HG03039 (cell line): ENCODE measurements at regions not wholly inside any gene's neighbourhood (a gene's known extent, or its start where the extent isn't known, plus 50 kb on each side); places are given as distances from the start of the nearest gene placed in this dataset.
"Not testable (repeated sequence)": the region's sequence is repeated elsewhere in the genome, so short reads cannot be mapped to it uniquely, and the experiment has no call there.

Source experiments
- ATAC-seq: cut with Tn5 transposase; IDR thresholded peaks from one replicate; pipeline ENCODE4 v1.9.1; 2021; ENCODE audit warnings: mild to moderate bottlenecking, moderate library complexity; ENCODE audit not compliant: unreplicated experiment

DNA sequence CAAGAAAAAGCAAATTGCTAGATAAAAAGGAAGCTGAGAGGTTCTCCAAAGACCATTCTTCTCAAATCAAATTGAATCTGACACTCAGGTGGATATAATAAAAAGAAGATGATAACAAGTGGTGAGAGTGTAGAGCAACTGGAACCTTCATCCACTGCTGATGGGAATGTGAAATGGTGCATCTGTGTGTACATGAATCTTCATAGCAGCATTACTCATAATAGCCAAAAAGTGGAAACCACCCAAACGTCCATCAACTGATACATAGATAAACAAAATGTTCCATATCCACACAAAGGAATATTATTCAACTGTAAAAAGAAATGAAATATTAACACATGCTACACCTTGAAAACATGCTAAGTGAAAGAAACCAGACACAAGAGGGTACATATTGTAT is 357.2 kb upstream of the EPHA4 start:
- no peak for ATAC-seq

DNA sequence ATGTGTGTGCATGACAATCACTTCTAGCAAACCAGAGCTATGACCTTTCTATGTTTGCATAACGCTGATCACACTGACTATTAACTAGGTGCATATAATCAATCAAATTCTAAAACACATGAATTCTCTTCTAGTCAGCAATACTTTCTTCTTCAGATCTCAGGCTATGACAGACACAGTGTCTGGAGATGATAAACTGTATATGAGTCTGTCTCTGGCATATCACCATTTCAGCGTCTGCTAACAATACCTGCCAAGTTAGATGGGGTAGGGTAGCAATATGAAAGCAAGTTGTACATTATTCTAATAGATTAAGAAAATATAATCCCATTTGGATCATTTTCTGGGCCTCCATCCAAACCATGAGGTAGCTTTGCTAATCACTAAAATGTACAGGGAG is 354.2 kb upstream of the EPHA4 start:
- no peak for ATAC-seq

DNA sequence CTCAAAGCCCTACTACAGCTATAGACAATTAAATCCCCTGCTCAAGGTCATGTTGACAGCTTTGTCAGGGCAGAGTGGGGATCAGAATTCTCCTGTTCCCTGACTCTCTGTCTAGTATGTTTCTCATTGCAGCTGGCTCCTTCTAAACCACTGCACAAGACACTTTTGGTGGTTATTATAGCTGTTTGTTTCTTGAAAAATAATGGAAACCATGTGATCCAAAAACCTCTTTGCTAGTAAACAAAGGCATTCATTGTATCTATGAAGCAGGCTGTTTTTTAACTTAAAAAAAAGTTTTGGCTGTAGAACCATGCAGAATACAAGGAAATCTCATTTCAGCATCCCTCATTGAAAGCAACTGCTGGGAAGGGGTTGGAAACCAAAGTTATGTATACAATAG is 352.5 kb upstream of the EPHA4 start:
- ATAC-seq = no peak

DNA sequence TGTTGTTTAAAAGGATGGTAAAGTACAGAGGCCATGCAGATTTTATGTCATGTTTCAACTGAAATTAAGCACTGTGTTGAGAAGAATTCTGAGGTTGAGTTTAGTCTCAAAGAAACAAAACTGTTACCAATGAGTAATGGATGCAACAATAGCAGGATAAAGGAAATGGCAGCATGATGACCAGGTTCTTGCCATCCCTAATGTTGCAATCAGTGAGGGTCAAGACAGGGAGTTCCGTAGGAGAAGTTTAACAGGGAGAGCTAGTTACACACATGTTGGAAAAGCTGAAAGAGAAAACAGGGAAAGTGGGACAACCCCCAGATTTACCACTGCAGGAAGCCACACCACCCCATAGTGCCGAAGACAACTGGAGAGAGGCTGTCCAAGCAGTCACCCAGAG is 343.8 kb upstream of the EPHA4 start:
- no peak for ATAC-seq

DNA sequence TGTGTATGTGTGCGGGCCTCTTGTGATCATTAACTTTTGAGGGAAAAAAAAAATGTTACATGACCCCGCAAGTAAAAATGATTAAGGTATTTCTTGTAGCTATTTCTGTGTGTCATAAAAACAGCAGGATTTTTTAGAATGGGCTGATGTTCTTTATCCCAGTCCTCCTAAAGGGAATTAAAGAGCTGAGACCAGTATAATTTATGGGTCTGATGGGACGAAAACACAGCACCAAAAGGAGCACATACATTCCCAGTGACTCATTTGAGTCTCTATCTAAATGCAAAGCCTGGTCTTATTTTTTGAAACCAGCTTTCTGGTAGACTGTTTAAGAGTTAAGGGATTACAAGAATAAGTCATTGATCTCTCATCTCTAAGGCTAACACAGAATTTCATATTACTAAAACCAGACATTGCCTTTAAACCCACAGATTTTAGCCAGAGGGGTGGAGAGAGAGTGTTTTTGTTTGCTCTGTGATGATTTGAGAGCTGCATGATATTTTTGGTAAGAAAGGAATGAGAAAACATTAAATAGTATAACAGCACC is 342.3 kb upstream of the EPHA4 start:
- ATAC-seq = no peak

DNA sequence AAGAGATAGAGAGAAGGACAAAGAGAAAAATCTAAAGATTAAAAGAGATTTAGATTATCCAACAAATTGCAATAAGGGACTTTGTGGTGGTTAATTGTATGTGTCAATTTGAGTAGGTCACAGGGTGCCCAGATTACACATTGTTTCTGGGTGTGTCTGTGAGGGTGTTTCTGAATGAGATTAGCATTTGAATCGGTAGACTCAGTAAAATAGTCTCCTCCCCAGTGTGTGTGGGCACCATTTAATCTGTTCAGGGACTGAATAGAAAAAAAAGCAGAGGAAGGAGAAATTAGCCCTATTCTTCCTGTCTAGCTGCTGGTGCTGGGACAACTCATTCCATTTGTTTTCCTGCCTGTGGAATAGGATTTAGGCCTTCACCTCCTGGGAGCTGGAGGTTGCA is 339.8 kb upstream of the EPHA4 start:
- ATAC-seq = no peak

DNA sequence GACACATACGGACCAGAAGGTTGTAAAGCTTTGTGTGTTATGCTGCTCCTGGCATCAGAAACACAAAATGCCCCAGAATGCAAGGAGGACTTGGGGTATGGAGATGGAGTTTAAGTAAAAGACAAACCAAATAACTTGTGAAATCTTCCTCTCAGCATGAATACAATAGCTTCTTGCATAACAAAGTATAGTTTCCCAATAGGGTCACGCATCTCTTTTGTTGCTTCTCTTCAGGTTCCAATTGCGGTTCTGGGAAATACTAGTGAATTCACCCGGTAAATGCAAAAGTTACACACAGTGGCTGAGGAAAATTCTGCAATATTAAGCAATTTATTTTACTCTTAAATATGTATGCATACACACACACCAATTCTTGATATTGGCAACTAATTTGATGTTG is 339.2 kb upstream of the EPHA4 start:
- no peak for ATAC-seq

DNA sequence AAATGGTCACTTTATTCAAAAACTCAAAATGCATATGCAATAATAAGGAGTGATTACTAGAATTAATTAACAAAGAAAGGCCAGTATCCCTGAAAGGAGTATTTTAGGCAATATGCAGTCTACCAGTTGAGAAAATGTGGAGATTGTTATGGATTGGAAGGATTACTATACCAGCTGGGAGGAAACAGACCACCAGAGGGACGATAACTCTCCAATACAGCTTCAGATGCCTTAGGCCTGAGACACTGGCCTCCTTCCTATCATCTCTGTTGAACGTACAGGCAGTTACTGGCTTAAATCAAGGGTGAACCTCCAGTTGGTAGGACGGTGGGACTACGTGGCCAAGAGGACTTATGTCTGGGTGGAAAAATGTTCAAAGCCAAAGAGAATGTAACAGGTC is 336.4 kb upstream of the EPHA4 start:
- ATAC-seq = no peak

DNA sequence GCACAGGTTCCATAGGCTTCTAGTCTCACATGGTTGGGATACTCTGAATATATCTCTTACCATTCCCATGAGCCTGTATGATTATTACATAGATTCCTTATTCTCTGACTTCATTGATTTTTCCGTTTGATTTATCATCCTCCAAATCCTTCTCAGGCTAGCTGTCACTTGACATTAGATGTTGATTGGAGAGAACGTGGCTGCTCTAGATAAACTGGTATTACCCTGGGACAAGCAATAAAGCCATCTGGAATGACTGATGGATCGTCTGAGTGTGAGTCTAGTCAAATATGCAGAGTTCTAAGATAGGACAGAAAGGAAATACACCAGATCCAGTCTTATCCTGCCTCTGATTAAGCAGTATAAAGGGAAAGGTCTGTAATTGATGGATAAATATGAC is 325.6 kb upstream of the EPHA4 start:
- ATAC-seq = no peak

DNA sequence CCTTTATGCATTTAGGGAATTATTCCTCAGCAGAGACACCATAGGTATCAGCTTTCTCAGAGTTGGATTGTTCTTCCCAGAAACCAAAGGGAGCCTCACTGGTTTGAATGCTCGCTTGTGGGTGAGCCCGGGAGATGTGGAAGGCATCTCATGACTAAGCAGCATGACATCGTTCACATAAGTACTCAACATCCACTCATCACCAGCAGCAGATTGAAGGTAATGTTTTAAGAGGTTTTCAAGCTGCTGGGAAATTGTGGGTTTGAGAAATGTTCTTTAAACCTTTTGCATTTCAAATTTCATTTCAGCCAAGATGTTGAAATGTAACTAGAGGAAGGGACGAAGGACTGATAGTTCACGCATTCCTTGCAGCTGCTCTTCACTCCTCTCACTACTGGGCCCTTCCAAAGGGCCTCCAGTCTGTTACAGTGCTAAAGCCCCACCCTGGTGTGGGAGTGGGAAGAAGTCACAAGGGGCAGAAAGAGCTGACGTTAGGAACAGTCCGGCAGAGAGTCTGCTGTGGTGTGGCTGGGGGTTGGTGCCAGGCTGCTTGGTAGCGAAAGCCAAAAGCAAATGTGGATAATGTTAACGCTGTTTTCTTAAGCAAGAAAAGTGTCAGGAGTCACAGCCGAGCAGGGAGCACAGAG is 324.5 kb upstream of the EPHA4 start:
- no peak for ATAC-seq

DNA sequence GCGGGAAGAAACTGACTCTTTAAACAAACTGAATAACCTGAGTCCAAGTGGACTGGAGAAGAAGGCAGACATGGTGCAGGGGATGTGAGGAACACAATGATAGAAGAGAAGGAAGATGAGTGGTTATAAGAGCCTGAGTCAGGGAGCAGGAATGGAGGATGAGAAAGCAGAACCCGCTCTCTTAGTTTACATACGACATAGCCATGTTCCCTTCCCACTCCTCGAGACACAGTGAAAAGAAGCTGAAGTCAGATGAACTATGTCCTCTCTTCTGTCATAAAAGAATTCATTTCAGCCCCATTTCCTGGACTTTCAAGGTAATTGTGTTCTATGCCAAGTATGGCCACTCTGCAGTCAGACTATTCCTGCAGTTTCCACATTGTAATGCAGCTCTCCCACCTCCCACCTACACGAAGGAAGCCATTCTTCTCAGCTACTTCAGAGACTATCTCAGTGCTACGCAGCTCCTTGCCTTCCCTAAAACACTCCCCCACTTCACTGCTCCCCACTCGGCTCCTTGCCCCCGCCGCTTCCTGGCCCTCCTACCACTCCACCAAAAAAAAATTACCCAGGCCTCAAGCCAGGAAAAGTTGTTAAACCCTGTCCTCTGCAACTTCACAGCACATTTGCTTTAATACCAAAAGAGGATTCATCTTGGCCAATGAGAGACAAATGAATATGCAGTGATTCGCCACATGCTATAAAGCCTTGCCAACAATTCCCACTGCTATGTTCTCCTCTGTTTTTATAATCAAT is 323.4 kb upstream of the EPHA4 start:
- ATAC-seq = no peak

DNA sequence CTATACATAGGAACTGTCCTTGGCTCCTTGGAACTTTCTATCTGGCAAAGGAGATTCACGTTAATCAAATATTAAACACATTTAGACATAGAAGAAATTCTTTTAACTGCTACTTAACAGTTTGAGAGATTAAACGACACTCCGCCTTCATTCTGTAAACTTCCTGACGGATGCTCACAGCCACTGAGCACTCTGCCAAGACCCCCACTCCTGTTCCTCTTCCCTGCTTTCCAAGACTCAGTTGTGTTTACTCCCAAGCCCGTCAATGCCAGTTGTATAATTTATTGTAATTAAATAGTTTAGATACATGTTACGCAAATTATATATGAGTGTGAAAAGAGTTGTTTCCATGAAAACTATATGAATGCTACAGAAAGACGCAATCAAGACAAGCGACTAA is 321.4 kb upstream of the EPHA4 start:
- no peak for ATAC-seq

DNA sequence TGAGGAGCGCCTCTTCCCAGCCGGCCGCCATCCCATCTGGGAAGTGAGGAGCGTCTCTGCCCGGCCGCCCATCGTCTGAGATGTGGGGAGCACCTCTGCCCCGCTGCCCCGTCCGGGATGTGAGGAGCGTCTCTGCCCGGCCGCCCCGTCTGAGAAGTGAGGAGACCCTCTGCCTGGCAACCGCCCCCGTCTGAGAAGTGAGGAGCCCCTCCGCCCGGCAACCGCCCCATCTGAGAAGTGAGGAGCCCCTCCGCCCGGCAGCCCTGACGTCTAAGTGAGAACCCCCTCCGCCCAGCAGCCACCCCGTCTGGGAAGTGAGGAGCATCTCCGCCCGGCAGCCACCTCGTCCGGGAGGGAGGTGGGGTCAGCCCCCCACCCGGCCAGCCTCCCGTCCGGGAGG is 319.9 kb upstream of the EPHA4 start:
- ATAC-seq = not testable (repeated sequence)

DNA sequence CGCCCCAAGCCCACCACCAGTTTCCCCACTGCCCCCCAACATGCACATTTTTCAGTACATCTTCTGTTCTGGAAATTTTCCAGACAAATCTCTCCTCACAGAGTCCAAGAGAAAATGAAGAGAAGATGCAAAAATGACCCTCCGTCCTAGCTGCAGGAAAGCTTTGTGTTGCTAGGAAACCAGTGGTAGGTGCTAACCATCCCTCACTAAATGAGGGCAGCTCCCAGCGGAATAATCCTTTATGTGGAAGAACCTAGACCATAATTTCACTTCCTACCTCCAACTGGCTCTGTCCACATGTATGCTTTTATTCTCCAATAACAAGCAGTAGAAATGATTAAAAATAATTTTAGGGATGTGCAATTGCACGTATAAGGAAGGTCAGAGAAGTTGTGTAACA is 311.9 kb upstream of the EPHA4 start:
- ATAC-seq = no peak

DNA sequence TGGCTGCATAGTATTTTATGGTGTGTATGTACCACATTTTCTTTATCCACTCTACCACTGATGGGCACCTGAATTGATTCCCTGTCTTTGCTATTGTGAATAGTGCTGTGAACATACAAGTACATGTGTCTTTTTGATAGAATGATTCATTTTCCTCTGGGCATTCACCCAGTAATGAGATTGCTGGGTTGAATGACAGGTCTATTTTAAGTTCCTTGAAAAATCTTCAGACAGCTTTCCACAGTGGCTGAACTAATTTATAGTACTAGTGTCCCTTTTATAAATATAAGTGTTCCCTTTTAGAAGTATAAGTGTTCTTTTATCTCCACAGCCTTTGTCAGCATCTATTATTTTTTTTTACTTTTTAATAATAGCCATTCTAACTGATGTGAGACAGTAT is 303.9 kb upstream of the EPHA4 start:
- ATAC-seq = no peak

DNA sequence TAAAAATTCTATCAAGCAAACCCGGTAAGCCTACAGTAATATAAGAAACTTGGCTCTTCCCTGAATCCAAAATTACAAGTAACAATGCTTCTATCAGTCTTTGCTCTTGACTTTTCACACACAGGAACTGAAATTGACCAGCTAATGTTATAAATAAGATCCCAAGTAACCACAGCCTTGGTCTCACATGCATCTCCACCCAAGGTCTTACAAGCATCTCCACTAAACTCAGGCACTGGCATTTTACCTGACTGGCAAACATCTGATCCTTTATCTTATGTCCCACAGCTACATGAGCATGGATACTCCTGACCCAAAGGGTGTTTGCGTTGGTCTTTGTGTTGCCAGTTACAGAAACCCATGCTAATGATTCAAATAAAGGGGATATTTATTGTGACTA is 302.3 kb upstream of the EPHA4 start:
- no peak for ATAC-seq

DNA sequence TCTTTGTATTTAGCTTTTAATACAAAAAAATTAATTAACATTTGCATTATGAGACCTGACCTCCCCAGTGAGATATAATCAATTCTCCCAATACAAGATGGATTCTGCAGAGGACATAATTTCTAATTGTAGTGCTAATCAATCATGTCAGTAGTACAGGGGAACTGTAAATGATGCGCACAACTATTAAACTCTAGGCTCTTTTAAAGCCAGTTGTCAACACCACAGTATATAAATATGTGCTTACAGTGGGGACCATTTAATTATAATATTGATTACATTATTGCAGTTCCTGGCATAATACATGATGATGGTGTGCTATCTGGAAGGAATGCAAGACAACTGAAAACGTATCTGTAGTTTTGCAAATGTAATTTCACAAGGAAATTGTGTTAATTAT is 285.6 kb upstream of the EPHA4 start:
- no peak for ATAC-seq

DNA sequence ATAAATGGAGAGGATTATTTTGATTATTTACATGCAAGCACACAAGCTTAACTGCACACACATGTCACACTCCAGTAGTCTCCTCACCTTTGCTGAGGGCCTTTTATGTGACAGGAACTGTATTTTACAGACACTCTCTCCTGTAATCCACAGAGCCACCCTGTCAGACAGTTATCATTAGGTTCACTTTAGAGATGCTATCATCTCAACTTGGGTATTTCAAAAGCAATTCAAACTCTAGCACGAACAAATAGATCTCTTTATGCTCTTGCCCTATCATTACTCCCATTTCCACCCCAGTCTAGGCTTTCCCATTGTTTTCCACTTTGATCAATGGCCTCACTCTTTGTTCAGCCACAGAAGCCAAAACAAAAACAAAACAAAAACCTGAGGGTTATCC is 281.2 kb upstream of the EPHA4 start:
- no peak for ATAC-seq

DNA sequence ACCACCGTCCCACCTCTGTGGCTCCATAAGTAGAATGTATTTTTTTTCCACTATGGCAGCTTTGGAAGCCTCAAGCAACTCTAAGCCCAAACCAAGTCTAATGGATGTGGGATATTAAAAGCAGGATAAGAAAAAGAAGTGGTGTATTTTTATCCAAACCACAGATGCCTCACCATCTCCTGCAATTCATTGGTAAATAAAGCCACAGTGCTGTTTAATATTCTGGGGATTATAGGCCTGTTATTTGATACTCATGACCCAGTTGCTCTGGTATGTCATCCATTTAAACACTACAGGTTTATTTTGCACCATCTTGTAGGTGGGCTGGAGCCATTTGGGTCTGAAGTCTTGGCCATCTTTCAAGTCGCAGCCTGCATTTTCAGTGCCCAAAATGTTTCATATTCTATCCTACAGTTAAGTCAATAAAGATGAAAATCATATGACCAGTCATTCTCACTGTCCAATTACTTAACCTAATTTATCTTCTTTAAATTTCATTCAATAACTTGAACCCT is 279.5 kb upstream of the EPHA4 start:
- ATAC-seq = no peak

DNA sequence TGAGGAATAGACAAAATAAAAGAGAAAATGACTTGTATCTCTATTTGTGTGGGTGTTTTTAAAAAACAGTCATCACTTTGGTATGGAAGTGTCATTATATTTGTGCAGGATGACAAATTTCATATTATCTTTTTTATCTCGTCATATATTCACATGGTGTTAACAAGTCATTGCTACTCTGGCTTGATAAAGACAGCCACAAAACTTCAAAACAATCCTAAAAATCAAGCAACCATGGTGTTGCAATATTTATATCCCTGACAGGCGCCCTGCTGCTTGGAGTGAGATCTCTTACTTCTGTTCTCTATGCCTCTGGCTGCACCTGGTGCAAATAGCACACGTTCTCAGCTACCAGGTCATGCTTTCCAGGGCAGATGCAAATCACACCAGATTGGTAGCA is 278.0 kb upstream of the EPHA4 start:
- ATAC-seq = no peak

DNA sequence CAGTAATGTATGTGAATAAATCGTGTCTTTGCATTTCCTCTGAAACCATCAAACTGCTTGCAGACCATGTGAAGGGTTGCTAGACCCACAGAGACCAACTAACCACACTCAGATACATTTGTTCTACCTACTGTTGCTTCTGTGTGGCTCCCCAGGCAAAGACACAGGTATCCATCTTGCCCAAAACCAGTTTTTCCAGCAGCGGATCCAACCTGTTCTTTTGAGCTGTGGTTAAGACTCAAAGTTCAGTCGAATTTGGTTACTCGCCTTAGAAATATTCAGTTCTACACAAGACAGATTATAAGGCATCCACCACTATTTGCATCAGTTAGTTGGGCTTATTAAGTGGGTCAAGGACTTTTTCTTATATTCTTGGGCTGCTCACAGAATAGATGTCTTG is 276.2 kb upstream of the EPHA4 start:
- ATAC-seq = no peak

DNA sequence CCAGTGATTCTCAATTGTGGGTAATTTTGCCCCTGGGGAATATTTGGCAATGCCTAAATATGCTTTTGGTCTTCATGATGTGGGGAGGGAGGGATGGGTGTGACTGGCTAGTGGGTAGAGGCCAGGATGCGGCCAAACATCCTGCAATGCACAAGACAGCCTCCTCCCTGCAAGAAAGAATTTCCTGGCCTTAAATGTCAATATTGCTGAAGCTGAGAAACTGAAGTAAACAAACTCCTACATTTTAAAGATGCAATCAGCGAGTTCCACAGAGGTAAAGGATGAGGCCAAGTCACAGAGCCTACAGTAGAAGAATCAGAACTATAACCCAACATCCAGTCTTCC is 272.9 kb upstream of the EPHA4 start:
- no peak for ATAC-seq
